ENCODE measurements at regions not wholly inside any gene's neighbourhood (a gene's known extent, or its start where the extent isn't known, plus 50 kb on each side); places are given as distances from the start of the nearest gene placed in this dataset.

GRCh38 chr4:18980516-18981233 is 959.1 kb upstream of the LCORL start:
- no peak for TF ChIP-seq CTCF (IDR thresholded peaks at IDR 0.05 in 4 of 5, conservative IDR thresholded peaks at IDR 0.05 in 1 of 5)
- TF ChIP-seq POLR2A (IDR thresholded peaks at IDR 0.05), result no peak

Measured in gastrocnemius medialis (tissue), 4 donors.